ENCODE measurements at regions not wholly inside any gene's neighbourhood (a gene's known extent, or its start where the extent isn't known, plus 50 kb on each side); places are given as distances from the start of the nearest gene placed in this dataset.

GRCh38 chr9:80292231-80292630 is 720.5 kb downstream of the TLE4 start:
- DNase-seq, result no peak

- DNase-seq, result peak in 2 of 56 donors; percentile 0 to 3
Observed at GRCh38 chr9:80285326-80285725, 713.6 kb downstream of the TLE4 start.

GRCh38 chr9:80282766-80283165 is 711.0 kb downstream of the TLE4 start:
- DNase-seq, result no peak

- no peak for DNase-seq
Observed at GRCh38 chr9:80259079-80259478, 687.3 kb downstream of the TLE4 start.

GRCh38 chr9:80251778-80252177 is 680.0 kb downstream of the TLE4 start:
- no peak for DNase-seq

- no peak for DNase-seq
Observed at GRCh38 chr9:80242022-80242421, 670.3 kb downstream of the TLE4 start.

- no peak for DNase-seq
Observed at GRCh38 chr9:80235752-80236151, 664.0 kb downstream of the TLE4 start.

GRCh38 chr9:80233906-80234305 is 662.1 kb downstream of the TLE4 start:
- no peak for DNase-seq

GRCh38 chr9:80233102-80233843 is 661.5 kb downstream of the TLE4 start:
- DNase-seq, result no peak

- DNase-seq, result no peak
Observed at GRCh38 chr9:80231318-80232236, 659.8 kb downstream of the TLE4 start.

- DNase-seq, result no peak
Observed at GRCh38 chr9:80223897-80224296, 652.1 kb downstream of the TLE4 start.

- no peak for DNase-seq
Observed at GRCh38 chr9:80222466-80223169, 650.9 kb downstream of the TLE4 start.

GRCh38 chr9:80218328-80218727 is 646.6 kb downstream of the TLE4 start:
- DNase-seq, result no peak

- no peak for DNase-seq
Observed at GRCh38 chr9:80213613-80214012, 641.8 kb downstream of the TLE4 start.

- no peak for DNase-seq
Observed at GRCh38 chr9:80208696-80209095, 636.9 kb downstream of the TLE4 start.

- DNase-seq, result no peak
Observed at GRCh38 chr9:80204054-80204453, 632.3 kb downstream of the TLE4 start.

- DNase-seq, result no peak
Observed at GRCh38 chr9:80197661-80198060, 625.9 kb downstream of the TLE4 start.

- no peak for DNase-seq
Observed at GRCh38 chr9:80191108-80191507, 619.3 kb downstream of the TLE4 start.

GRCh38 chr9:80188579-80188978 is 616.8 kb downstream of the TLE4 start:
- no peak for DNase-seq

- DNase-seq, result no peak
Observed at GRCh38 chr9:80185112-80185738, 613.5 kb downstream of the TLE4 start.

- DNase-seq, result no peak
Observed at GRCh38 chr9:80177949-80178480, 606.2 kb downstream of the TLE4 start.

All from amygdala (tissue), 56 donors.